ENCODE measurements at regions not wholly inside any gene's neighbourhood (a gene's known extent, or its start where the extent isn't known, plus 50 kb on each side); places are given as distances from the start of the nearest gene placed in this dataset.

GRCh38 chr12:92000597-92000996 is 145.0 kb downstream of the BTG1 start:
- peak; percentile 65 for DNase-seq (ENCODE audit: low read depth)

- DNase-seq (ENCODE audit: low read depth) = no peak
Measured at GRCh38 chr12:91999823-92000222, 145.8 kb downstream of the BTG1 start.

DNA sequence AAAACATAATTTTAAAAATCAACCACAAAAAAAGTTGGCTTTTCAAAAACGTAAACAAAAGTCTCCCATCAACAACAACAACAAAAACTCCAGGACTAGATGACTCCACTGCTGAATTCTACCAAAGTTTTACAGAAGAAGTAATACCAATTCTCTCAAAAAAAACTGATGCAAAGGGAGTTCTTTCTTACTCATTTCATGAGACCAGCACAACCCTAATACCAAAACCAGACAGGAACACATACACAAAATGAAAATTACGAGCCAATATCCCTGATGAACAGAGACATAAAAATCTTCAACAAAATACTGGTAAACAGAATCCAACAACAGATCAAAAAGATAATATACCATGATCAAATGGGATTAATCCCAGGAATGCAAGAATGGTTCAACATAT is 147.3 kb downstream of the BTG1 start:
- DNase-seq (ENCODE audit: low read depth) = no peak

GRCh38 chr12:91994208-91994797 is 151.3 kb downstream of the BTG1 start:
- DNase-seq (ENCODE audit: low read depth) = no peak

GRCh38 chr12:91993287-91994017 is 152.2 kb downstream of the BTG1 start:
- no peak for DNase-seq (ENCODE audit: low read depth)

GRCh38 chr12:91991399-91992187 is 154.1 kb downstream of the BTG1 start:
- peak; percentile 33 for DNase-seq (ENCODE audit: low read depth)

DNA sequence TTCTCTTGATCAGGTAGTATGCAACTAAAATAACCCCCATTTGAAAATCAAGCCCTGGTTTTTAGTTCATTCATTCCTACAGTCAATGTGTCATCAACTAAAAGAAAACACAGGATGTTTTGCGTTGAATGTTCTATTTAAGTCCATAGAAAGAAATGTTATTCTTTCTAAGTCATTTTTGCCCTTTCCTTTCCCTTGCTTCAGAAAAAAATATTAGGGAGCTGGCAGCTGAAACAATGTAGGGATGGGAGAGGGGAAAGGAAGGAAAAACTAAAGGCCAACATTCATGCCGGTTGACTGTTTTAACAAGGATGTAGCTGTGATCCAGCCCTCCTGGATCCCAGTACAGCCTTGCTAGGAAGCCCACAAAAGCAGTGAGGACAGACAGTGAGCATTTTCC is 155.1 kb downstream of the BTG1 start:
- DNase-seq (ENCODE audit: low read depth) = peak; percentile 81

GRCh38 chr12:91989143-91989542 is 156.5 kb downstream of the BTG1 start:
- no peak for DNase-seq (ENCODE audit: low read depth)

DNA sequence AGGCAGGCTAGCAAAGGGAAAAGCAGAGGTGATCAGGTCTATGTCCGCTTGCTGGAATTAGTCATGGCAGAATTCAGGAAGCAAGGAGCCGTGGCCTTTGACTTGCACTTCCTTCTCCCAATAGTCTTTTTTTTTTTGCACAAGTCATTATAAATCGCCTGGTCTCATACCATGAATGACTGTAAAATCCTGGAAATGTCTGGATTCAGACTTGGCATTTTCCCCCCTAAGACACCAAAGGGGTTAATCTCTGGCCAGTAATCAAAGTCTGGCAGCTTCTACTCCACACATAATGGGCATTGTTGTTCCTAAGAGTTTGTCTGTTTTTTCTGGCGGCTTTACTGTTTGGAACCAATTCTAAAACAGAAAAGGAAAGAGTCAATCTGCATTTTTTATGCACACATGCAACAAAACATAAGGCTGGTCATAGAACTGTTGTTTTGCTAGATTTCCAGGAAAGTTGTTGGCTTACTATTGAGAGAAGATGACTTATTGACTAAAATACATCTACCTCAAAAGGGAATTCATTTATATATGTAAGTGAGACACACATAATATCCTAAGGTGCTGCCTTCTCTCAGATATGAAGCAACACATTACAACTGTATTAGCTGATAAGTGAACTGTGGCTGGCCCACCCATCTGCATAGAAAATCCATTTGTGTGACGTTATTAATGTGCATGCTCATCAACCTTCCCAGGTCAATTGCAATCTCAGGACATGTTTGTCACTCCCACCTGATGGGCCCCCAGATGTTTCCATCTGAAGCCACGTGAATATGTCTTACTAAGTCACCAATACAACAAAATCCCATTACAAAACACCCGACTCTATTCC is 157.3 kb downstream of the BTG1 start:
- no peak for DNase-seq (ENCODE audit: low read depth)

DNA sequence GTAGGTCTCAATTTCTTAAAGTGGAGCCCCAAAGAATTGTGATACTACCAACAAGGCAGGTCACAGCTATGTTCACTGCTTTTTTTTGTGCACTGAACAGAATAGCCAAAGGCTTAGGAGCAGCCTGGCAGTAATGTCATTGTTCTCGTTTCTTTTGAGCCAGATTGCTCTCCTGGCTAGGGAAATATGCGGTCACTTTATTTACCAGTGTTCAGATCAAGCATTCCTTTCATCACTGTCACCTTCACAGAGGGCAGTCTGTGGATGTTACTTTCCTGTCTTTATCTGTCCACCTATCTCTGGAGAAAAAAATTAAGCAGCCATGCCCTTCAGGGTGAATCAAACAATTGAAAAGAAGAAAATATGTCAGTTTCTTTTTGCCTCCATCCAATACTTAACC is 159.6 kb downstream of the BTG1 start:
- peak; percentile 70 for DNase-seq (ENCODE audit: low read depth)

GRCh38 chr12:91985002-91985787 is 160.5 kb downstream of the BTG1 start:
- peak; percentile 75 for DNase-seq (ENCODE audit: low read depth)

GRCh38 chr12:91984556-91984955 is 161.1 kb downstream of the BTG1 start:
- DNase-seq (ENCODE audit: low read depth) = peak; percentile 78

GRCh38 chr12:91983935-91984334 is 161.7 kb downstream of the BTG1 start:
- no peak for DNase-seq (ENCODE audit: low read depth)

- DNase-seq (ENCODE audit: low read depth) = no peak
Measured at GRCh38 chr12:91982946-91983345, 162.7 kb downstream of the BTG1 start.

DNA sequence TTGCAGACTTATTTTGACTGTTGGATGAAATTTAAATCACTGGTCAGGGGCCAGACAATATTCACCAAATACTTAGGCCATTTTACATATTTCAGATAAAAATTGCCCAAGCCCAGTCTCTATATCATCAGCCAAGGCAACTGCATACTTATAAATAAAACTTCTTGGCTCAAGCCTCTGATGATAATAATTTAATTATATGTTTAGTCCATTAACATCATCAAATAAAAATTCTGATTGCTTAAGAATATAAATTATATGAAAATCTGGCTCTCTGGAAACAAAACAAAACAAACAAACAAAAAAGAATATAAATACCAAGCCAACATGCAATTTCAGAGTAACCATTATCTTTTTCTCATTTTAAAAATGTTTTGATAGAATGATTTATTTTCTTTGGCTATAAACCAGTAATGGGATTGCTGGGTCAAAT is 165.2 kb downstream of the BTG1 start:
- DNase-seq (ENCODE audit: low read depth) = peak; percentile 44

DNA sequence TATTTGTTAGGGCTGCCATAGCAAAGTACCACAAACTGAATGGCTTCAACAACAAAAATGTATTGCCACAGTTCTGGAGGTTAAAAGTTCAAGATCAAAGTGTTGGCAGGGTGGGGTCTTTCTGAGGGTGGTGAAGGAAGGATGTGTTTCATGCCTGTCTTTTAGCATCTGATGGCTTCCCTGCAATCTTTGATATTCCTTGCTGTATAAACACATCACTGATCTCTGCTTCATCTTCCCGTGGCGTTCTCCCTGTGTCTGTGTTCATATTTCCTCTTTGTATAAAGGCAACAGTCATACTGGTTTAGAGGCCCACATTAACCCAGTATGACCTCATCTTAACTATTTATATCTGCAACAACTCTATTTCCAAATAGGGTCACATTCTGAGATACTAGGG is 167.5 kb downstream of the BTG1 start:
- peak; percentile 70 for DNase-seq (ENCODE audit: low read depth)

- DNase-seq (ENCODE audit: low read depth) = no peak
Measured at GRCh38 chr12:91975891-91976290, 169.8 kb downstream of the BTG1 start.

DNA sequence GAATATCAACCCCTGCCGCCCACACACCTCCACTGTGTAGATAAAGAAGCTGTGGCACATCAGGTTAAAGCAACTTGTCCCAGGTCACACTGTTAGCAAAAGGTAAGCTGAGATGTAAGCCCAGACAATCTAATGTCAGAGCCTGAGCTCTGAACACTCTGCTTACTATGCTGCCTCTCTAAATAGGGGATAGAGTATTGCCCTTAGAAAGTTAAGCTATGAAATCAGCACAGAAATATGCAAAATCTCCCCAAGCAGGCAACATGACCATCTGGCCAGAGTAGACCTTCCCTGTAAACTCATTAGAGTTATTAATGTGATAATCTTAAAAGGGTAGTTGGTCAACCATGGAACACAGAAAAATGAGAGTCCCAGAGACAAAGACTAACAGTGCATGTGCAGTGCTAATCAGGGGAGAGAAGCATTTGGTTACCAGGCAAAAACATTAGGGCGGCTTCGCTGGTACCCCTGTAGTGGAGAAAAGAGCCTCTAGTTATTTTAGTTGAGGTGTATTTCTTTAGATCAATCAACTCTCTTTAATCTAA is 171.0 kb downstream of the BTG1 start:
- peak; percentile 66 for DNase-seq (ENCODE audit: low read depth)

DNA sequence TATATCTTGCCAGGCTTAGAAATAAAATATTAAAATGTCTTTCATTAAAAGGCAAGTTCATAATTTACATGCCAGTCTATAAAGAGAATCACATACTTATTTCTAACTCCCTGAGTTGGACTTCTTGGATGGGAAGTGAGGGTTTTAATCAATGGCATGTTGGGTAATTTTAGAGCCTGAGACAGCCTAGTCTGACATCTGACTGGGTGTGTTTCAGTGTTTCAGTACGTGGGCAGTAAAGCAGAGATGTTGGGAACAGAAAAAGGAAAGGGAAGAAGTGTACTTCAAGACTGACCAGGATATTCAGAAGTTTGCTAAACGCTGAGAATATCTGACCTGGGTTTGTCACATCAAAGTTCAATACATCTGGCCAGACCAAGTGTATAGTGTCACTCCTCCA is 171.8 kb downstream of the BTG1 start:
- no peak for DNase-seq (ENCODE audit: low read depth)

DNA sequence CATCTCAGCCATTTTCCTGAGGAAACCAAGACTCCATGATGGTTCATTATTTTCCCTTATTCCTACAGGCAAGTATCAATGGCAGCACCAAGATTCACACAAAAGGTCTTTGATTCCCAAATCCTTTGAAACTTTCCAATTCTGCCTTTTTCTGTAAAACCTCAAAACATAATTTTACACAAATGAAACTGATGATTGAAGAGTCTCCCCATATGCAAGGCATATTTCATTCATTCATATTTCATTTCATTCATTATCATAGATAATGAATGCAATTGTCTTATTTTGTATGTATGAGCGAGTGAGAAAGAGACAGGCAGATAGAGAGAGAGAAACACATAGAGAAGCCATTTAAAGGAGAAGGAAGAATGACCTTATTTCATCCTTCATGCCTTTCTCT is 172.8 kb downstream of the BTG1 start:
- no peak for DNase-seq (ENCODE audit: low read depth)

GRCh38 chr12:91968777-91969171 is 176.9 kb downstream of the BTG1 start:
- DNase-seq (ENCODE audit: low read depth) = no peak

Measured in EH (cell line).